AG09309 (cell line): ENCODE measurements at regions not wholly inside any gene's neighbourhood (a gene's known extent, or its start where the extent isn't known, plus 50 kb on each side); places are given as distances from the start of the nearest gene placed in this dataset.
A peak's percentile ranks its signal among the peaks of the same experiment; 100 is the strongest.

Experiments used
- DNase-seq: peaks from one replicate; pipeline ENCODE4 v3.0.0-alpha.2; 2010; ENCODE audit warnings: low read depth
- H3K4me3 ChIP-seq: 2 replicates; pipeline ENCODE4 v1.5.1; 2011; ENCODE audit warnings: mild to moderate bottlenecking, low read depth, low read length, moderate library complexity; ENCODE audit not compliant: control insufficient read depth
- TF ChIP-seq, protein P1 (sequence below): IDR thresholded peaks from 2 replicates; pipeline ENCODE4 v1.5.1; 2011; ENCODE audit warnings: mild to moderate bottlenecking, low read depth, low read length, inconsistent platforms; ENCODE audit not compliant: insufficient read depth, control insufficient read depth; ENCODE audit errors: missing control alignments

DNA sequence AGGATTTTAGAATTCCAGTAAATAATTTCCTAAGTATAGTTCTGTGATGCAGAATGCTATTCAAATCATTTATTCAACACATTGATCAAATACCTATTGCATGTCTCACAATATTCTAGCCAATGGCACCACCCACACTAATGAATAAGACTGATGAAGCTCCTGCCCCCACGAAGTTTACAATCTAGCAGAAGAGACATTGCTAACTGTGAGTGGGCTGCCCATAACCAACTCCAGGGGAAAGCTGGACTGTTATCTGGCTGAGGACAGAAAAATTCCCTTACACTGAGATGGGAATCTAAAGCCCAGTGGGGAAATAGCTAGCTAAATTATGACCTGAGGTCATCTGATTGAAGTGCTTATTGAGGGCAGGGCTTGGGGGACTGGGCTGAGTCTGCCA, 128.8 kb upstream of the LYZL2 start:
- H3K4me3 ChIP-seq, result no peak overlapping the region
- no peak for DNase-seq
- TF ChIP-seq, protein P1, sequence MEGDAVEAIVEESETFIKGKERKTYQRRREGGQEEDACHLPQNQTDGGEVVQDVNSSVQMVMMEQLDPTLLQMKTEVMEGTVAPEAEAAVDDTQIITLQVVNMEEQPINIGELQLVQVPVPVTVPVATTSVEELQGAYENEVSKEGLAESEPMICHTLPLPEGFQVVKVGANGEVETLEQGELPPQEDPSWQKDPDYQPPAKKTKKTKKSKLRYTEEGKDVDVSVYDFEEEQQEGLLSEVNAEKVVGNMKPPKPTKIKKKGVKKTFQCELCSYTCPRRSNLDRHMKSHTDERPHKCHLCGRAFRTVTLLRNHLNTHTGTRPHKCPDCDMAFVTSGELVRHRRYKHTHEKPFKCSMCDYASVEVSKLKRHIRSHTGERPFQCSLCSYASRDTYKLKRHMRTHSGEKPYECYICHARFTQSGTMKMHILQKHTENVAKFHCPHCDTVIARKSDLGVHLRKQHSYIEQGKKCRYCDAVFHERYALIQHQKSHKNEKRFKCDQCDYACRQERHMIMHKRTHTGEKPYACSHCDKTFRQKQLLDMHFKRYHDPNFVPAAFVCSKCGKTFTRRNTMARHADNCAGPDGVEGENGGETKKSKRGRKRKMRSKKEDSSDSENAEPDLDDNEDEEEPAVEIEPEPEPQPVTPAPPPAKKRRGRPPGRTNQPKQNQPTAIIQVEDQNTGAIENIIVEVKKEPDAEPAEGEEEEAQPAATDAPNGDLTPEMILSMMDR, result no peak

DNA sequence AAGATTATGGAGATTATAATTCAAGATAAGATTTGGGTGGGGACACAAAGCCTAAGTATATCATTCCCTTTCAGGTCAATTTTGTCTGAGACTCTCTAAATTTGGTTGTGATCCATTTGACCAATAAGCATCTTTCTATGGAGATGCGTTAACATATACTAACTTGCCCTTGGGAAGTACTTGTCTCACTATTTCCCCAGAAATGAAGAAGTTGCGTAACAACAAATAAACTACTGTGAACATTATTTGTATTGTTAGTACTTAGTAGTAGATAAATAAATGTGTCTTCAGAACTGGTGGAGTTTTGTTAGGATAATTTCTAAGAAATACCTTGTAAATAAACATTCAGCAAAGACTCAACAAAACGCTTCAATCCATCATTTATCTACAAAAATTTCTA, 127.3 kb upstream of the LYZL2 start:
- no peak overlapping the region for H3K4me3 ChIP-seq
- TF ChIP-seq, protein P1, result no peak
- no peak for DNase-seq

DNA sequence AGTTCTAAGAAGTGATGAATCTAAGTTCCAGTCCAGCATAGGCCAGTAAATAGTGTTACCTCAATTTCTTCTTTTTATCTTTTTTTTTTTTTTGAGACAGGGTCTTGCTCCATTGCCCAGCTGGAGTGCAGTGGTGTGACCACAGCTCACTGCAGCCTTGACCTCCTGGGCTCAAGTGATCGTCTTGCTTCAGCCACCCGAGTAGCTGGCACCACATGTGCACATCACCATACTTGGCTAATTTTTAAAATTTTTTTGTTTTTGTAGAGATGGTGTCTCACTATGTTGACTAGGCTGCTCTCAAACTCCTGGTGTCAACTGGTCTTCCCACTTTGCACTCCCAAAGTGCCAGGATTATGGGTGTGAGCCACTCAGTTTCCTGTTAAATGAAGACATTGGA, 126.6 kb upstream of the LYZL2 start:
- H3K4me3 ChIP-seq, result no peak overlapping the region
- no peak for DNase-seq
- TF ChIP-seq, protein P1, result no peak

DNA sequence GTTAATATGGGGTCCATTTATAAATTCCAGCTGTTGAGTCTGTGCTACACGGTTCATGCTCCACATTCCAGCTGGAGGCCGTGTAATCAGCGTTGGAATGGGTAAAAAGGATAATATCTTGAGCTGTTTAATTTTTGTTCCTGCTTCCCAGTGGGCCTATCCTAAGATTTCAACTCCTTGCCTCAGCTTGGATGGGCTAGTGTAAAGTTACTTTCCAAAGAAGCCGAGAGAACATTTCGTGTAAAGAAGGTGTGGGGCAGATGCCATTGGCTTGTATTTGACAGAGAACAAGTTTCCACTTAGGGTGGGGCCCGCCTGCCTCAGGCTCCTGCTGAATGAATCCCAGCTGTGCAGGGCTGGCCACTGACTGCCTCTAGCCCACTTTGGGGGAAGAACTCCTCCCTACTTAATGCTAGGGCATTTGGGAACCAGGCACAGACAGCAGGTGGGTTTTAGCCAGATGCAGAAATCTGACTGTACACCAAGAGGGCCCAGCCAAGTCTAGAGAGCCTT, 125.9 kb upstream of the LYZL2 start:
- DNase-seq, result peak; percentile 67
- TF ChIP-seq, protein P1, result no peak
- H3K4me3 ChIP-seq, result no peak overlapping the region

DNA sequence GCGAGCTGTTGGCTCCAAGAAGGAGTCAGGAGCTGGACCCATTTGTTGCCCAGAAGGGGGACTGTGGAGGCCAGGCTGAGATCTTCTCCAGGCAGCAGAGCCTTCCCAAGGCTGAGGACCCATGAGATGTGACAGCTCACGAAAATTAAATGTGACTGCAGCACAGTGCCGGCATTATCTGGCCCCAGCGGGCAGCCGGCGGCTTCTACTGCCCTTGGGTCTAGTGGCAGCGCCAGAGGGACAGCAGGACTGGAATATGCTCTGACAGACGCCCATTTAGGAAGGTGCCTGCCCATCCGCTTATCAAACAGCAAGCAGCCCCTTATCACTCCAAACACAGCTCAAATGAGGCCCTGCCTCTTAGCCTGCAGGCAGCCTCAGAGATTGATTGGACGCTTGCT, 122.9 kb upstream of the LYZL2 start:
- H3K4me3 ChIP-seq, result no peak overlapping the region
- TF ChIP-seq, protein P1, result no peak
- DNase-seq, result no peak

DNA sequence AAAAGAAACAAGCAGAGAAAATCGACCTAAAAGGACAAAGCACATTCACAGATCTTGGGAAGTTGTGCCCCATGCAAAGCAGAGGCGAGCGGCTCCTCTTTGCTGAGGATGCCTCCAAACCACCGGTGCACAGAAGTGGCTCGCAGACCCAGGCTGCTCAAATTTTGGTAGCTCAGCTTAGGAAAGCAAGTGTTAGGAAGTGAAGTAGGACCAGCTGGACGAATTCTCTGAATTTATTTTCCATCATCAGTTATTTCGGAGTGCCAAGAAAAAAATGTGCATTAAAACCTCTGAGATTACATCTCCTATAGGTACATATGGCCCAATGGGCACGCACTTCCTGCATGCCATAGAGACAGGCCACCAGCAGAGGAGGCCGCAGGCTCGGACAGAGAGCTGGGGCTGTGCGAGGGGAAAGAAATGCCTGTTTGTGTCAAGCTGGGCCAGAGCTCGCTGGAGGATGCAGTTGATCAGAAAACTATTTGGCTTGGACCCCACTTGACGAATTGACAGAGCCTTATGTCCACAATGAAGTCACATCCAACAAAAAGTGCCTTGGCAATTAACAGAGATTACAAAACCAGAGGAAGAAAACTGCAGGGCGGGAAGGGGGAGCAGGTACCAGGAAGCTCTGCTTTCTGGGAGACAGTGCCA, 122.3 kb upstream of the LYZL2 start:
- DNase-seq, result no peak
- H3K4me3 ChIP-seq, result no peak overlapping the region
- TF ChIP-seq, protein P1, result peak; percentile 72
